ENCODE measurements at regions not wholly inside any gene's neighbourhood (a gene's known extent, or its start where the extent isn't known, plus 50 kb on each side); places are given as distances from the start of the nearest gene placed in this dataset.
A peak's percentile ranks its signal among the peaks of the same experiment; 100 is the strongest.
"Not testable (repeated sequence)": the region's sequence is repeated elsewhere in the genome, so short reads cannot be mapped to it uniquely, and the experiment has no call there.

DNA sequence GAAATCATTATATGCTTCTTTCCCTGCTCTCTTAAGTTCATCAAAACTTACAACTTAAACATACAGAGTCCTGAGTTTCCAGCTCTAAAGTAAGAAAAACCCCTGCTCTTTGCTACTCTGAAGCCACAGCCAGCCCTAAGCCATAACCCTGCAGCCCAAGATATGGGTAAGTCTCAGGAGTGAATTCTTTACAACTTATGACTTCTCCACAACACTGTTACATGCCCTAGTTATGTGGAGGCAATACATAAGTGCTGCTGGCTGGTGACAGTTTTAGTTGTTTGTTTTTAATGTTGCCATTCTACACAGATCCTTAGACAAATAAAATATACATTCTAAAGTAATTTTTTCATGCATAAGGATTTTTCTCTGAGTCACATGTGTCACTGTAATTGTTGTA, 100.2 kb downstream of the FBXO8 start:
- no peak for DNase-seq

DNA sequence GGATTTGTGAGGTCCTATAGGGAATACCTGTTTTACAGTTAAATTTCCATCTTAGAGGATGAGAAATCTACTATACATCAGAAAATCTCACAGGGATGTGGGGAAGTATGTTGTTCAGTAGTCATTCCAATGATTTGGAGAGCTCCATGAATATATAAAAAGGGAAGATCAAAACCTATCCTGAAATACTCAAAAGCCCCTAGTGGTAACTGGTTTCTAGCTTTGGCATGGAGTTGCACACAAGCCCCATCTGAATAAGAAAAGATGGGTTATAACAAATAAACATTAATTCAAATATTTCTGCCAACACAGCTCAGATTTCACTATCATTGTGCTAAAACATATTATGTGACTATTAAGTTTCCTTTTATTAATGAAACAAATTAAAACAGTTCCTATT, 101.6 kb downstream of the FBXO8 start:
- DNase-seq: no peak

DNA sequence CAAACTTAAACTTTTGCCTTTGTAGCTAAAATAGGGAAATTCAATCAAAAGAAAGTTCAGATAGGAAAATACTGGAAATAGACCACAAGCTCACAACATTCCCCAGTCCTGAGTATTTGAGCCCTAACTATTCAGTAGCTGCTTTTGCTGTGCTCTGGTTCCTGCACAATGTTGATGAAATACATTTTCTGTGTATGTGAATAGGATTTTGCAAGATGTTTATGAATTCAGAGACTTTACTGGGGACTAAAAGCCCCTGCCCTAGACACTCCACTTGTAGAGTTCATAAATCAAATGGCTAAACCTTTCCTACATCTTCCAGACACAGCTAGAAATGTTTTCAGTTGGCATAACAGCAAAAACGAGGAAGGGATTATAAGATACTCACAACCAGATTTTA, 105.9 kb downstream of the FBXO8 start:
- no peak for DNase-seq

DNA sequence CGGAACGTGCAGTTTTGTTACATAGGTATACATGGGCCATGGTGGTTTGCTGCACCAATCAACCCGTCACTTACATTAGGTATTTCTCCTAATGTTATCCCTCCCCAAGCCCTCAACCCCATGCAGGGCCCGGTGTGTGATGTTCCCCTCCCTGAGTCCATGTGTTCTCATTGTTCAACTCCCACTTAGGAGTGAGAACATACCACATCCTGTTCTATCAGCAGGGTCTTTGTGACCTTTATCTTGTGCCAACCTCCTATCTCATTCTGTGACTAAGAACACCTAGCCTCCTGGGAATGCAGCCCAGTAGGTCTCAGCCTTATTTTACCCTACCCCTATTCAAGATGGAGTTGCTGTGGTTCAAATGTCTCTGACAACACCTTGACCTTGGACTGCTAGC, 107.6 kb downstream of the FBXO8 start:
- not testable (repeated sequence) for DNase-seq

DNA sequence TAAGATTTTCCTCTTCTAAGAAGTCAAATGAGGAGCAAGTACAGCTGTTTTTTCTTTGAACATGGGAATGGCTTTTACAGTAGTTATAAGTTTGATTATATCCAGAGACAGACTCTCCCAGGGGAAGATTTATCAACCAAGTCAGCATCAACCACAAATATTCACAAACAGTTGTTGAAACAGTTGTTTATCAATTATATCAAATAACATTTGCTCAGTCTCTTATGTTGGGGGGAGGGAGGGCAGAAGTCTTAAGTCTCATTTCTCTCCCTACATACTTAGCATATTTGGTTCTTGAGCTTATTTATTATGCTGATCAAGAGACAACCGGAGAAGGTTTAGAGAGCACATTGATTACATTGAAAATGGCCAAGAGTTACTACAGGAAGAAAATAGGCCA, 110.1 kb downstream of the FBXO8 start:
- peak; percentile 7 for DNase-seq

DNA sequence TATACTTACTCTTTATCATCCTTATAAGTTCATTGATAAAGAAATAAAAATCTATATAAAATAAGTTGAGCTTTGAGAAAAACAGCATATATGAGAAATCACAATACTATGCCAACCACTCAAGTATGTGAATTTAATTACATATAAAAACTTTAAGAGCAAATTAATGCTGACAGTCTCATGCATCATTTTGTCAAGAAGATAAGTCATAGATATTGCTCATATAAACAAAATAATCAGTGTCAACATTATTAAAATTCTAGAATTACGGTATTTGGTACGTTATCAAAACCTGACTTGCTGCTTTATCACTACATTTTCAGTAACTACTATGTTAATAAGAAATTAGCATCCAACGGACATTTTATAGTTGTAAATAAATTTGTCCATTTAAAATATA, 111.2 kb downstream of the FBXO8 start:
- no peak for DNase-seq

DNA sequence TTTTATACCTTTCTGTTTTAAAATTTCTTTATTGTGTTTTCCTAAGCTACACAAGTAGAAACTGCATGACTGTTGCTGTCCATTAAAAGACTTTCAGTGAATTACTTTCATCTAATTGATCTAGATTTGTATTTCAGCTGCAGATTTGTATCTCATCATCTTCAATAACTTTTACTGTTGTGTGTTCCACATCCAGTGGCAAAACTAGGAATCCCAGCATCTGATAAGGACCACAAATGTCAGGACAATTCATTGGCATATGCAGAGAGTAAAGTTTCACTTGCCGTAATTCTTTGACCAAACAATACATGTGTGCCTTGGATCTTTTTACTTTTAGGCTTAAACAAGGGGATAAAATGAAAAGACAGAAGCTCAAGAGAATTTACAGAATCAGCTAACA, 112.6 kb downstream of the FBXO8 start:
- DNase-seq: no peak

DNA sequence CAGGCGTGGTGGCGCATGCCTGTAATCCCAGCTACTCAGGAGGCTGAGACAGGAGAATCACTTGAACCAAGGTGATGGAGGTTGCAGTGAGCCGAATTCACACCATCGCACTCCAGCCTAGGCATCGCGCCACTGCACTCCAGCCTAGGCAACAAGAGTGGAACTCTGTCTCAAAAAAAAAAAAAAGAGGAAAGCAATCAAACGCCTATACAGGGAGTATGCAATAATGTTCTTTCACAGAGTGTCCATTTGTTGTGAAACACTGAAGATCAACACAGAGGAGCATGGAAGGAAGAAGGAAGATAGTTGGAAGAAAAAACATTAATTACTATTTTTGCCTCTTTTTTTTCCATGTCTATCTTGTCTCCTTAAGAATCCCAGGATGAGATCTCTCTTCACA, 113.4 kb downstream of the FBXO8 start:
- no peak for DNase-seq

DNA sequence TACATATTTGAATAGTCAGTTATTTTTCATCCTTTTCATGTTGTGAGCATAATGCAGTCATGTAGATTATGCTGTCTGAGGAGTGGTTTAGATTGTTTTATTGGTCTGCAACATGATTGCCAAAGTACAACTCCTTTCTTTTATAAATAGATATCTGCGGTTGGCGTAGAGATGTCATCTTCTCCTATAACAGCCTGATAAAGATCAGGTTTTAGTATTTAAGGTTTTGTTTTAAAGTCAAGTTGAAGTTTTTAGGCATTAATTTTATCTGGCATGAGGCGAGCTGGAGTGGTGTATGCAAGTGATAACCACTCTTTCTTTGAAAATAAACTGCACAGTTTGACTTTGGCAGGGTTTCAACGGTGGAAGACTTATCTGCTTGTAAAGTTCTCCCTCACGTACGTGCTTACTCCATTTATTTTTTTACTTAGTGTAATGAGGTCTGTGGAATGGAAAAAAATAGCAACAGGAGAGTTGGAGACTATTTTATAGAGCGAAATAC, 126.3 kb downstream of the FBXO8 start:
- peak; percentile 43 for DNase-seq

DNA sequence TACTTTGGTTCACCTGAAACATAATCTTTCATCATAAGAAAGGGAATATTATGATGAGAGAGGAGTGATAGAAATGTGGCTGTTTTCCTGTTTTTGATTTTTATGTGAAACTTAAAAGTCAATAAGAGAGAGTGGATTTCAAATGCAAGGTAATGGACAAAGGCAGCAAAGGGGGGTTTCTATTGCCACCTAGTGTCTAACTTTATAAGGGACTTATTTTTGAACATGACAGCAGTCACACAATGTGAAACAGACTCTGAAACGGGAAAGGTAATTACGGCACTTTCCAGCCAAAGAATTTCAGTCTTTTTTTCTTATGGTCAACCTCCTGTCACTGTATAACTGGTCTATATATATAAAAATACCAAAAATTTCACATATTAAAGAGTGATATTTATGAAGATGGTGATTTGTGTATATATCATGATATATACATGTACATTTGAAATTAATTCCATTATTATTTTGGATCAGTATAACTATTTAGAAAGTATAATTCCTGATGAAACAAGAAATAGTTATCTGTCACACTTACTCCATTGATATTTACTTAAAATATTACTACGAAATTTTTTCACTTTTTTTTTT, 127.1 kb downstream of the FBXO8 start:
- DNase-seq: peak; percentile 44

DNA sequence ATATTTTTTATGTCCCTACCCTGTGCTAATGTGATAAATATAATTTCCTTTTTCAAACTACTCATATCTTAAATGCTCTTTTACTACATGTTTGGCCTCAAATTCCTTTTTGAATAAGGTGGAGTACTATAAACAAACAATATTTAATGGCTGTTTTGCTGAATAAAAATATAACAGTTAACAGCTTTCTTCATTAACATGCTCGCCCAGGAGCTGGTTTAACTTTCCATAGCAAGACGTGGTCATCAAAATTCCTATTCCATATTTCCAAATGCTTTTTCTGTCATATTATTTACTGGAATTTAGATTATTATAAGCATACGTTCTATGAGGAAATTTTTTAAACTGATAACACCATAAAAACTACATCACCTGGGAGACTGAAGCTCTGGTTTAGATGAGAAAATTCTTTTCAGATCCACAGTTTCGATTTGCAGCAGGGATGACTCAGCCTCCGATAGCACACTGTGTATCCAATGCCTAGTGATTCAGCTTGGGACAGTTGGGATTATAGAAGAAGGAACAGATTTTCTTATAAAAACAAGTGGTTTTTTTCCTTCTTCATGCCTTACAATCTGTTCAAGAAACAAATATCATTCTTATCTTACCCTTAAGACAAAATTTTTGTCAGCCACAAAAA, 129.1 kb downstream of the FBXO8 start:
- peak; percentile 55 for DNase-seq

DNA sequence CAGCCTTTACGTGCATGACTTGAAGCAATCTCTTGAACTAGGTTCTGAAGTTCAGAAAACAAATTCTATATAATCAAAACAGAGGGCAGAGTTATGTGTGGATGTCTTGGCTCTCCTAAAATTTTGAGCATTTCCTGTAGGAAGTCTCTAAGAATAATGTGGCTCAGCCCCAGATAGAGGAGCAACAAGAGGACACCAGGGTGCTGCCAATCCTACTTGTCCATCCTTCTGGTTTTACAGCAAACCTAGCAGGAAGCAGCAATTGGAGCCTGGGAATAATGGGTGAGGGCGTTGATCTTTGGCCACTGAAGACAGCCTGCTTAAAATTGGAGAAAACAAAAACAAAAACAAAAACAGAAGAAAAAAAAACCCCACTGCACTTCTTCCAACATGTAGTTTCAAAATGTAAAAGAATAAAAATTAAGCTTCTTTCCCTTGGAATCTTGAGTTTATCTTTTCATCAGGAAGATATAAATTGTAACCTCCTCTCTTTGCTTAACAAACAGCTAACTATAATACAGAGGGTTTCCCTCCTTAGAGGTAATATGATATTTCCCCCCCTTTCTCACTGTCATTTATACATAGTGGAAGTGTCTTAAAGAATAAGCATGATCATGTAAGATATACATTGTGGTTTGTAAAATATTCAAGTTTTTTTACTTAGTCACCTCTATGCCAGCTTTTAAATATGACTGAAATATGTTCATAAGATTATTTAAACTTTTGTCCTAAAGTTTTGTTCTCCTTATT, 130.6 kb downstream of the FBXO8 start:
- DNase-seq: no peak

DNA sequence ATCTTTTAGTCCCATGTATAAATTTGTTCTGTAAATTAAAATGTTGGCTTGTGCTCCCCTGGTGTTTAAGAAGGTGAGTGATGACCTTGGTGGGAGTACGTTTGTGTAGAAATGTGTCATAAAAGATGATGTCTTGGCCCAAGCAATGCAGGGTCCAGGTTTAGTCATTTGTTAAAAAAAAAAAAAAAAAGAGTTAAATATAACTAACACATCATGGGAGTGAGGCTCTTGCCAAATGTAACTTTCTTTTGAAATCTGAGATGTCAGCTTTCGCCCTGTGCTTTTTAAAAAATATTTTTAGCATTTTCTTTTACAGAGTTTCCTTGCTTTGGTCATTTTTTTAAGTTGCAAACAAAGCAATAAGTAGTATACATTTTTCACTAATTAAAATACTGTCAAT, 135.6 kb downstream of the FBXO8 start:
- DNase-seq: no peak

DNA sequence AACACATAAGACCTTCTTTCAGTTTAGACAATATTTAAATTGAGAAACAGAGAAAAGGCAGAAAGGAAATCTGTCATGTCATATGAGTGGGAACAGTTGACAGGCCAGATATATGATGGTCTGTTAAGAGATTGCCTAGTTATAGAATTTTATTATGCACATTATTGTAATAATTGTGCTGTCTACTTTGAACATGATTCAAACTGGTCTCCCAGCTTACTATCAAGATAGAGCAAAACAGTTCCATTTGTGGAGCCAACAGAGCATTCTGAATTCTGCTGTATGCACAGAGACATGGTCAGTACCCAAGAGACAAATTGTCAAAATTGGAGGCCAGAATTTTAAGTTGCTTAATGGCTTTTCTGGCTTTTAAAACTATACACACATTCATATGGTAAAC, 139.4 kb downstream of the FBXO8 start:
- no peak for DNase-seq

DNA sequence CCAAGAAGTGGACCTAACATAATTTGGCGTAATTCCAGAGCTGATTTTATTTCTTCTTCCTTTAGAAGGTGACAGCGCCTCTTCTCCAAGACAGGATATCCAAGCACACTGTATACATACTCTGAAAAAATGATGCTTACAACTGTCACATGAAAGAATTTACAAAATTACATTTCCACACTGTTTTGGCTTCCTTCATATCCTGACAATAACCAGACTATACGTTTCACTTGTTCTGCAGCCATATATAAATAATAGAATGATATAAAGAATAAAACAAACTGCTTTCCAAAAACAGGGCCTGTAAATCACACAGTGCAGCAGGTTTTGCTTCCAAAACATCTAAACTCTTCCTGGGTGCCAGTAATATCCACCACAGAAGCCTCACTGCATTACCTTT, 141.6 kb downstream of the FBXO8 start:
- DNase-seq: no peak

DNA sequence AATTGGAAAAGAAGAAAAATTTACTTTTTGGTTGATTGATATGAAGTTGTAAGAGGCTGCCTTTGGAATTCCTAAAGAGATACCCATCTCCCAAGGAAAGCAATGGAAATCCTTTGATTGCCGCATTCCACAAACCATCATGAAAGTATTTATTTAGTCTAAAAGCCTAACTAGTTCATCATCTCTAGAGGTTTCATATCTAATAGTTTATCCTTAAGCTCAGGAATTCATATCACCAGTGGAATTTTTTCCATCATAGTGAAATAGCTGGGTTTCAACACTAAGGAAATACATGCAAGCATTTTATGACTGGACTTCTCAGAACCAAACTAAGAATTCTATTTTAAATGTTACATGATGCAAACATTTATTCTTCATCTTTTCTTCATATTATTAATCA, 144.9 kb downstream of the FBXO8 start:
- DNase-seq: no peak

DNA sequence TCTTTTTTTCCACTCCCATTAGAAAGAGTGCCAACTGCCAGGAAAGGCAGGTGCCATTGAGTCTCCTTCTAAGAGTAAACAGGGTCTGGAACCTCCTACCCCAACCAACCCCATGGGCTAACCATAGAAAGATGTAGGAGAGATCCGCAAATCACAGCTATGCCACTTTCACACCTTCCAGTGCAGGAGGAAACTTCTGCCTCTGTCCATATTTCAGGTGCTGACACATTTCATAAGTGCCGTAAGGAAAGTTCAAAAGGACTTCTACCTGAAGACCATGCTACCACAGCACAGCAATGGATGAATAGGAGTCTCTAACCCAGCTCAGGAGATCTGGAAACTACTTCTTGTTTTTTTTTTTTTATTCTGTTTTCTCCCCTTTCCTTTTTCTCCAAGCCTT, 145.8 kb downstream of the FBXO8 start:
- DNase-seq: no peak

DNA sequence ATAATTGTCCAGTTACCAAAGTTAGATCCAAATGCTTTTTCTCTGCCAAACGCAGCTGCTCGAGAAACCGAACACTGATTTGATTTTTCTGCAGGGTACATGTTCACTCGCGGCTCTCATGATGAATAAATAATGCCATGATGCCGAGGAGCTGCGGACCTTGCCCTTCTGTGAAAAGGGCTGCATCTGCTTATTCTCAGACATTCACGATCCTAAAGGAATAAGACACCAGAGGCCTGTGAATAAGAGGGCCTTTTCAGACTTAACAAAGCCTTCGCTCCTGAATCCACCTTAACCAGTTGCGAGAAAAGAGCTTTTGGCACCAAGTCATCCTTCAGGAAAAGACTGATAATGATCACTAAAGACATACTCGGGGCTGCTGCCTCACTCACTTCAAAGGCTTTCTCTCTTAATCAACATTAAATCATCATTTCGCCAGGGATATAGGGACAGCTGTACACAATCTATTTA, 147.5 kb downstream of the FBXO8 start:
- no peak for DNase-seq

DNA sequence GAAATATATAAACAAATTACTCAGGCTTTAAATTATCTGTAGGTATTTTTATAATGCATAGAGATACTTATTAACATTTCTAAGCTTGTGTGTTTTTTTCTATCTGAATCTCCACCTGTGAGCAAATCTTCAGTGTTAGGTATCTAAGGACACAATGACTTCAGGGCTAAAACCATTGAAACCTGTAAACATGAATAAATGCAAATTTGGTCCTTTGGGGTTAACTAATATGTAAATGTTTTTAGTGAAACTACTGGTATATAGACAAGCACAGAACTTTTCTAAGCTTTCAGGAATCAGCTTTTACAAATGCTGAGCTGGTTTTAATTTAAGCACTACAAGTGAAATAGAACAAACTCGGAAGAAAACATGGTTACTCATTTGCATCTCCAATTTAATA, 147.9 kb downstream of the FBXO8 start:
- DNase-seq: no peak

DNA sequence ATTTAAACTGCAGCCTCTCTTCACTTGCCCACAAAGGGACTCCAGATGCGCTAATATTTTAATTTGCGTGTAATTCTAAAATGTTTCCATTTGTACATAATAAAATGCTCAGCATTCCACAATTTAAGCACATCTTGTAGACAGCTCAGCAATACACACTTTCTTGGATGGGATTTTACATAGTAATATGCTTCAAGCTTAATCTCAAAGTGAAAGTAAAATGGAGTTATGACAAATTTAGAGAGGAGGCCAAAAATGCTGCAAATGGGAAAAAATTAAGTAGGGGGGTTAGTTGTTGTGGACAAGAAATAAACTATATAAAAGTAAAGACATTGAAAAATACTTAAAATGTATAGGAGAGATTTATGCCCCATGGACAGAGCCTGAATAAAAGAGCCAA, 149.1 kb downstream of the FBXO8 start:
- DNase-seq: no peak

DNA sequence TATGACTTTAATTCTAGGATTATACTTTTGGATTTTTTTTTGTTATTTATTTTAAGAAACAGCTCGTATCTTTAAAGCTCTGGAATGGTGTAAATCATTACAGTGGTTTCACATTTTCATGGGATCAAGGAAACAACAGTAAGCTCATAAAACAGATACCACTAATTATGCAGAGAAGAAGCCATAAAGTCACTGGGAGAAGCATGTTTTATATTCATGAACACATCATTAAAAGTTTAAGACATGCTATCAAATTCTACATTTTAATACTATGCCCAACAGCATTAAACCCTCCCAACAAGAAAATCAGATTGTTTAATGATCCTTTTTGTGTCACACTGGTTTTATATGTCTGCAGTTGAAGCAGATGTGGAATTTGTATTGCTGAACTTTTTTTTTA, 149.9 kb downstream of the FBXO8 start:
- DNase-seq: no peak

DNA sequence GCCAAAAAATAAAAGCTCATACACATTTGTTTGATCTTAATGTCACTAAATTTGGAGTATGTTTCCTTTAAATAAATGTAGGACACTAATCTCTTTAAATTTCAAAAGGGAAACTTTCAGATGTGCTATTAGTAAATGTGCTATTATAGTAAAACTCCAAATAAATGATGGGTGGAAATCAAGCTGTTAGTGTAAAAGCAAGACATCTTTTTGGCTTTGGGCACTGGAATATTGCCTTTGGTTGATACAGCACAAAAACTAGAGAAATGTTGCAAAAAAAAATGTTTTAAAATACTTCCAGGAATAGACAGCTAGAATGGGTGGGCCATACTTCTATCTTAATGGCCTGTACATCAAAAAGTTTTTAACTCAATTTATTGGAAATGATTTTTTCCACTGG, 151.6 kb downstream of the FBXO8 start:
- DNase-seq: no peak

DNA sequence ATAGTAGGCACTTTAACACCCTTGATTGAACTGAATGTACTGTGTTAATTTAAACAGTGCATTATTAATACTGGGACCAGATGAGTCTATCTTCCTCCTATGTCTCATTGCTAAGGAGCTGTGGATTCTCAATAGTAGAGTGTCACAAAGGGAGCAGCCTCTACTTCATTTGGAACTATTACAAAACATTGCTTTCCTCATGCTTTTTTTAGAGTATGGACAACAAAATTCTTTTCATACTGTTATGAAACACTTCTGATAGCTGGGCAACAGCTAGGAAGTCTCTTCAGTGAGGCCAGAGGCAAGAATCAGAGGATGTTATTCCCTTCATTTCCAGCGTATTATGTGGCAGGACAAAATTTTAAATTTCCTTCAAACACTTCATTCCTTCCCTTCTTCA, 160.8 kb downstream of the FBXO8 start:
- no peak for DNase-seq
